Skeletal muscle tissue (tissue), 3 donors: ENCODE measurements at regions not wholly inside any gene's neighbourhood (a gene's known extent, or its start where the extent isn't known, plus 50 kb on each side); places are given as distances from the start of the nearest gene placed in this dataset.

ENCODE experiments used
- H3K27ac ChIP-seq: one replicate; pipeline ENCODE4 v1.7.0; 2013; ENCODE audit warnings: mild to moderate bottlenecking, low read depth, low read length, inconsistent platforms
- H3K27me3 ChIP-seq, 3 donors: one replicate each; pipeline ENCODE4 v1.7.0; 2013; ENCODE audit warnings: low read length in 3 of 3; ENCODE audit not compliant: control insufficient read depth in 3 of 3, insufficient read depth in 3 of 3
- H3K36me3 ChIP-seq, 3 donors: one replicate each; pipeline ENCODE4 v1.7.0; 2013; ENCODE audit warnings: low read length in 3 of 3; ENCODE audit not compliant: control insufficient read depth in 3 of 3, insufficient read depth in 3 of 3
- H3K4me1 ChIP-seq, 3 donors: one replicate each; pipeline ENCODE4 v1.7.0; 2013; ENCODE audit warnings: low read length in 3 of 3, mild to moderate bottlenecking in 3 of 3; ENCODE audit not compliant: control insufficient read depth in 3 of 3, insufficient read depth in 3 of 3
- H3K4me3 ChIP-seq, 3 donors: one replicate each; pipeline ENCODE4 v1.7.0; 2013; ENCODE audit warnings: low read length in 3 of 3
- H3K9ac ChIP-seq, 3 donors: one replicate each; pipeline ENCODE4 v1.7.0; 2013; ENCODE audit warnings: low read length in 3 of 3, mild to moderate bottlenecking in 3 of 3, moderate library complexity in 2 of 3, low read depth in 1 of 3
- H3K9me3 ChIP-seq, 3 donors: one replicate each; pipeline ENCODE4 v1.7.0; 2013; ENCODE audit warnings: low read length in 3 of 3; ENCODE audit not compliant: control insufficient read depth in 3 of 3
- donor health status: Osteomylitis.

- Histone ChIP-seq H3K9ac (no peak overlapping the region), H3K4me1 (no peaks in the 10 kb centered on the region), H3K27ac (no peak overlapping the region), H3K36me3 (no peaks in the 10 kb centered on the region), H3K4me3 (no peak overlapping the region), H3K9me3 (no peaks in the 10 kb centered on the region), H3K27me3 (no peaks in the 10 kb centered on the region)
Measured at GRCh38 chr13:104256701-104257100, 1190.5 kb upstream of the SLC10A2 start.

GRCh38 chr13:104253063-104253680 lies 1187.0 kb upstream of the SLC10A2 start:
- no peaks in the 10 kb centered on the region for H3K36me3 ChIP-seq
- no peaks in the 10 kb centered on the region for H3K27me3 ChIP-seq
- H3K4me3 ChIP-seq: no peak overlapping the region
- H3K27ac ChIP-seq: no peak overlapping the region
- no peak overlapping the region for H3K9ac ChIP-seq
- H3K9me3 ChIP-seq: no peaks in the 10 kb centered on the region
- H3K4me1 ChIP-seq: no peaks in the 10 kb centered on the region

GRCh38 chr13:104251931-104252330 lies 1185.7 kb upstream of the SLC10A2 start:
- Histone ChIP-seq H3K4me3 (no peak overlapping the region), H3K27ac (no peak overlapping the region), H3K9me3 (no peaks in the 10 kb centered on the region), H3K36me3 (no peaks in the 10 kb centered on the region), H3K4me1 (no peaks in the 10 kb centered on the region), H3K27me3 (no peaks in the 10 kb centered on the region), H3K9ac (no peak overlapping the region)

DNA sequence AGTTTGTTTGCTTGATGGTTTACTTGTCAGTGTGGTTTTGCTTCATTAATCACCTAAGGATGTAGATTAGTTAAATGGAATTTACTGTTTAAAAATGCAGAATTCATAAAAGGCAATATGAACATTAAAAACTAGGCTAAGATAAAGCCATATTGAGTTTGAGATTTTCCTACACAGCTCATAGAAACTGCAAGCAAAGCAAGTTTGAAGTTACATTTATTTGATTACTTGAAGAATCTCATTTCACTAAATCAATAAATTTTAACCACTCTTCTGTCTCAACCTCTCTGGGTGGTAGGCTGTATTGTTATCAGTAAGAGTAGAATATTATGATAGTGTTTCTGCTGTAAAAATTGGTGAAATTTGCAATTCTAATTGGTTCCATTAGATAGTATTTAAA lies 1180.7 kb upstream of the SLC10A2 start:
- H3K4me3 ChIP-seq: no peak overlapping the region
- H3K27me3 ChIP-seq: no peaks in the 10 kb centered on the region
- no peak overlapping the region for H3K9ac ChIP-seq
- H3K36me3 ChIP-seq: no peaks in the 10 kb centered on the region
- H3K9me3 ChIP-seq: no peaks in the 10 kb centered on the region
- H3K27ac ChIP-seq: no peak overlapping the region
- H3K4me1 ChIP-seq: no peaks in the 10 kb centered on the region

- H3K4me3 ChIP-seq: no peak overlapping the region
- no peaks in the 10 kb centered on the region for H3K9me3 ChIP-seq
- no peaks in the 10 kb centered on the region for H3K27me3 ChIP-seq
- H3K36me3 ChIP-seq: no peaks in the 10 kb centered on the region
- no peak overlapping the region for H3K9ac ChIP-seq
- H3K4me1 ChIP-seq: no peaks in the 10 kb centered on the region
- no peak overlapping the region for H3K27ac ChIP-seq
Measured at GRCh38 chr13:104206450-104207044, 1140.3 kb upstream of the SLC10A2 start.

GRCh38 chr13:104204177-104204576 lies 1138.0 kb upstream of the SLC10A2 start:
- no peaks in the 10 kb centered on the region for H3K36me3 ChIP-seq
- H3K9me3 ChIP-seq: no peaks in the 10 kb centered on the region
- H3K27ac ChIP-seq: no peak overlapping the region
- H3K4me1 ChIP-seq: no peaks in the 10 kb centered on the region
- no peak overlapping the region for H3K4me3 ChIP-seq
- no peak overlapping the region for H3K9ac ChIP-seq
- no peaks in the 10 kb centered on the region for H3K27me3 ChIP-seq

DNA sequence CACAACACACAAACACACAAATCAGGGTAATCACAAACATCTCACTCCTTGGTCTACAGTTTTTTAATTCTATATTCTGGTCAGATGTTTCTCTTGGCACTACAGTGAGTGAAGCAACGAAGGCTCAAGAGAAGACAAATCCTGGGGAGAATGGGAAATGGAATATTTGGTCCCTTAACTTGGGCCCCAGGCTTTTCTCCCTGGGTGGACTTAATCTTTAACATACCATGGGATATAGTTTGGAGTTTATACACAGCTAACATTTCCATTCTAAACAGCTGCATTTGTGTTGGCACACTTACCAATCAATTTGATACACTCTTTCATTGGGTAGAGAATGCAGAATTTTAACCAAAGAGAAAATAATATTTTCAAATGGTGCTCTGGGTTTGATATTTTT lies 1132.6 kb upstream of the SLC10A2 start:
- Histone ChIP-seq H3K4me3 (no peak overlapping the region), H3K27me3 (no peaks in the 10 kb centered on the region), H3K4me1 (no peaks in the 10 kb centered on the region), H3K9me3 (no peaks in the 10 kb centered on the region), H3K9ac (no peak overlapping the region), H3K36me3 (no peaks in the 10 kb centered on the region), H3K27ac (no peak overlapping the region)

DNA sequence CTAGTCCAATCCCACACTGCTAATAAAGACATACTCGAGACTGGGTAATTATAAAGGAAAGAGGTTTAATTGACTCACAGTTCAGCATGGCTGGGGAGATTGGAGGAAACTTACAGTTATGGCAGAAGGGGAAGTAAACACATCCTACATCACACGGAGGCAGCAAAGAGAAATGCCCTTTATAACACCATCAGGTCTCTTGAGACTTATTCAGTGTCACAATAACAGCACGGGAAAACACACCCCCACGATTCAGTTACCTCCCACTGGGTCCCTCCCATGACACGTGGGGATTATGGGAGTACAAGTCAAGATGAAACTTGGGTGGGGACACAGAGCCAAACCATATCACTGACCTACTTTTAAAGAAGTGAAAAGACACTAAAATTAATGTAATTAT lies 1130.4 kb upstream of the SLC10A2 start:
- no peaks in the 10 kb centered on the region for H3K4me1 ChIP-seq
- no peak overlapping the region for H3K9ac ChIP-seq
- H3K27me3 ChIP-seq: no peaks in the 10 kb centered on the region
- H3K9me3 ChIP-seq: no peaks in the 10 kb centered on the region
- no peaks in the 10 kb centered on the region for H3K36me3 ChIP-seq
- no peak overlapping the region for H3K4me3 ChIP-seq
- H3K27ac ChIP-seq: no peak overlapping the region

- H3K36me3 ChIP-seq: no peaks in the 10 kb centered on the region
- no peaks in the 10 kb centered on the region for H3K9me3 ChIP-seq
- no peaks in the 10 kb centered on the region for H3K27me3 ChIP-seq
- H3K27ac ChIP-seq: no peak overlapping the region
- H3K4me3 ChIP-seq: no peak overlapping the region
- no peak overlapping the region for H3K9ac ChIP-seq
- no peaks in the 10 kb centered on the region for H3K4me1 ChIP-seq
Measured at GRCh38 chr13:104181526-104182231, 1115.5 kb upstream of the SLC10A2 start.

DNA sequence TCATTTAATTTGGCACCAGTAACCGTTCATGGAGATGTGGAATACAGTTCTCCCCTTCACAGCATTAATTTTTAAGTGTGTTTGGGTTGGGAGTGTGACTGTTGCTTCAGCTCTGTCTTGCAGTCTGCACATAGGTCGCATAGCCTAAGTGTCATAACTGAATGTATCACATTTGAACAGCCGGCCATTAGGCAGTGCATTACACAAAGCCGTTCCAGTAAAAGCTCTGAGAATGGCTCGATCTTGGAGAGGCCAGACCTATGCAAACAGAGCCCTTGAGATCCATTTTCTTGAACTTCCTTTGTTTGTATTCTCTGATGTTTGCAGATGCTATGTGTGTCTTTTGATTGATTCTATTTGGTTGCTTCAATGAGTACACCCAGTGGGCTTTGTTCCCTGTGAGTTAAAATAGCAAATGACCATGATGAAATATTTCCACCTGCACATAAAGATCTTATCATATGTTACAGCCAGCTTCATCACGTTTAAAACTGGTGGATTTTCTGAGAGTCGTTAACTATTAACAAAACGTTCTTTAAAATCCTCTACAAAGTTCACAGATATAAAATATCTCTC lies 1104.9 kb upstream of the SLC10A2 start:
- Histone ChIP-seq H3K27me3 (no peaks in the 10 kb centered on the region), H3K4me1 (no peaks in the 10 kb centered on the region), H3K9ac (no peak overlapping the region), H3K4me3 (no peak overlapping the region), H3K36me3 (no peaks in the 10 kb centered on the region), H3K27ac (no peak overlapping the region), H3K9me3 (no peaks in the 10 kb centered on the region)
